Prostate gland (tissue), 2 donors: ENCODE measurements at regions not wholly inside any gene's neighbourhood (a gene's known extent, or its start where the extent isn't known, plus 50 kb on each side); places are given as distances from the start of the nearest gene placed in this dataset.

Experiments
- CTCF ChIP-seq, 4 experiments: fragments of 200-600 bp in 2 of 4; fragments of 450-650 bp in 2 of 4; sonication (generic) in 2 of 4; IDR thresholded peaks; 1 replicate in 3 of 4; 2 replicates in 1 of 4; pipeline ENCODE4 v1.5.1; 2016 to 2019; ENCODE audit warnings: antibody characterized with exemption in 4 of 4, mild to moderate bottlenecking in 2 of 4, moderate library complexity in 2 of 4
- POLR2A ChIP-seq: fragments of 450-650 bp; IDR thresholded peaks from one replicate; pipeline ENCODE4 v1.6.1; 2016; ENCODE audit warnings: antibody characterized with exemption, mild to moderate bottlenecking

- no peak for TF ChIP-seq CTCF (IDR thresholded peaks at IDR 0.05)
- TF ChIP-seq POLR2A, result no peak
These were observed 66.0 kb upstream of the ASAP2 start for GRCh38 chr2:9140645-9141044.
